ENCODE measurements at regions not wholly inside any gene's neighbourhood (a gene's known extent, or its start where the extent isn't known, plus 50 kb on each side); places are given as distances from the start of the nearest gene placed in this dataset.

- TF ChIP-seq, protein P1, sequence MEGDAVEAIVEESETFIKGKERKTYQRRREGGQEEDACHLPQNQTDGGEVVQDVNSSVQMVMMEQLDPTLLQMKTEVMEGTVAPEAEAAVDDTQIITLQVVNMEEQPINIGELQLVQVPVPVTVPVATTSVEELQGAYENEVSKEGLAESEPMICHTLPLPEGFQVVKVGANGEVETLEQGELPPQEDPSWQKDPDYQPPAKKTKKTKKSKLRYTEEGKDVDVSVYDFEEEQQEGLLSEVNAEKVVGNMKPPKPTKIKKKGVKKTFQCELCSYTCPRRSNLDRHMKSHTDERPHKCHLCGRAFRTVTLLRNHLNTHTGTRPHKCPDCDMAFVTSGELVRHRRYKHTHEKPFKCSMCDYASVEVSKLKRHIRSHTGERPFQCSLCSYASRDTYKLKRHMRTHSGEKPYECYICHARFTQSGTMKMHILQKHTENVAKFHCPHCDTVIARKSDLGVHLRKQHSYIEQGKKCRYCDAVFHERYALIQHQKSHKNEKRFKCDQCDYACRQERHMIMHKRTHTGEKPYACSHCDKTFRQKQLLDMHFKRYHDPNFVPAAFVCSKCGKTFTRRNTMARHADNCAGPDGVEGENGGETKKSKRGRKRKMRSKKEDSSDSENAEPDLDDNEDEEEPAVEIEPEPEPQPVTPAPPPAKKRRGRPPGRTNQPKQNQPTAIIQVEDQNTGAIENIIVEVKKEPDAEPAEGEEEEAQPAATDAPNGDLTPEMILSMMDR (conservative IDR thresholded peaks at IDR 0.05; ENCODE audit: low read depth in 2 of 2) = no peak
- TF ChIP-seq STAT1 (IDR thresholded peaks at IDR 0.05; ENCODE audit: unreplicated experiment) = no peak
- TF ChIP-seq EZH2 (IDR thresholded peaks at IDR 0.05; ENCODE audit: low read depth, unreplicated experiment) = no peak
- TF ChIP-seq POLR2AphosphoS5 (IDR thresholded peaks at IDR 0.05; ENCODE audit: low read depth) = no peak
- no peak for TF ChIP-seq JUNB (IDR thresholded peaks at IDR 0.05; ENCODE audit: unreplicated experiment)
- no peak for TF ChIP-seq ZNF331 (CRISPR knock-in tag; IDR thresholded peaks at IDR 0.05; ENCODE audit: low read depth)
- TF ChIP-seq CREB1 (CRISPR knock-in tag; IDR thresholded peaks at IDR 0.05; ENCODE audit: low read depth) = no peak
Observed at GRCh38 chr15:95254263-95254662, 1022.9 kb downstream of the MCTP2 start.
